ENCODE measurements at regions not wholly inside any gene's neighbourhood (a gene's known extent, or its start where the extent isn't known, plus 50 kb on each side); places are given as distances from the start of the nearest gene placed in this dataset.

GRCh38 chr22:49015993-49016908 lies 811.4 kb downstream of the BRD1 start:
- no TSS peak for BruUV-seq (replicated peaks)
- ChIA-PET POLR2A (no interaction called here), CTCF (ENCODE audit: low intra/inter-chr PET ratio, low total read pairs) (no interaction called here)
- in situ Hi-C loops (cut with HindIII; ENCODE audit: extremely low pct_ligation_motif_present, low pct_unique_long_range_greater_than_20kb), result no loop called here
- FAIRE-seq (no peak), DNase-seq (ENCODE audit: low spot score) (peak; percentile 27), ATAC-seq (no peak)
- H3K79me2 ChIP-seq (ENCODE audit: insufficient read depth, low read length), result no peaks in the 10 kb centered on the region
- H3K27ac ChIP-seq (ENCODE audit: extremely low read length, insufficient read depth, low read length), result no peak overlapping the region
- H4K20me1 ChIP-seq (ENCODE audit: insufficient read depth, low read length), result no peaks in the 10 kb centered on the region
- no peaks in the 10 kb centered on the region for H3K36me3 ChIP-seq (replicated peaks in 1 of 2; ENCODE audit: control insufficient read depth in 1 of 2, insufficient read depth in 2 of 2, low read length in 2 of 2)
- H2AFZ ChIP-seq (ENCODE audit: low read length), result no peak overlapping the region
- 21% methylated on average over 21 of the region's 26 CpGs for WGBS (ENCODE audit: low lambda C conversion rate)
- H3K4me2 ChIP-seq (ENCODE audit: low read depth, low read length), result no peak overlapping the region; the same call in 1 of the 2 replicates
- H3K9ac ChIP-seq (ENCODE audit: insufficient read depth, low read depth, low read length), result no peak overlapping the region
- peaks cover 7 to 80% of the 10 kb centered on the region in 2 experiments; a peak in 4 of 5 replicates for H3K27me3 ChIP-seq (ENCODE audit: control insufficient read depth in 1 of 2, insufficient read depth in 2 of 2, low read length in 2 of 2)
- H3K9me3 ChIP-seq (ENCODE audit: low read length), result no peaks in the 10 kb centered on the region
- no peak overlapping the region for H3K4me3 ChIP-seq (replicated peaks in 1 of 3; ENCODE audit: insufficient read depth in 1 of 3, low read depth in 2 of 3, low read length in 3 of 3)
- H3K4me1 ChIP-seq (ENCODE audit: insufficient read depth, low read length), result peaks cover 17% of the 10 kb centered on the region
- intact Hi-C loops (cut with micrococcal nuclease; ENCODE audit: unreplicated experiment), result no loop called here
- peak; percentile 52 for TF ChIP-seq BCL6 (CRISPR knock-in tag; IDR thresholded peaks at IDR 0.05)
- no peak for TF ChIP-seq ZNF501 (CRISPR knock-in tag; IDR thresholded peaks at IDR 0.05)
- TF ChIP-seq, protein P1, sequence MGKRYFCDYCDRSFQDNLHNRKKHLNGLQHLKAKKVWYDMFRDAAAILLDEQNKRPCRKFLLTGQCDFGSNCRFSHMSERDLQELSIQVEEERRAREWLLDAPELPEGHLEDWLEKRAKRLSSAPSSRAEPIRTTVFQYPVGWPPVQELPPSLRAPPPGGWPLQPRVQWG (CRISPR knock-in tag; IDR thresholded peaks at IDR 0.05; ENCODE audit: borderline replicate concordance, low read depth), result no peak
- no peak for TF ChIP-seq SP5 (CRISPR knock-in tag; IDR thresholded peaks at IDR 0.05; ENCODE audit: borderline replicate concordance, low read depth)
- TF ChIP-seq GPBP1L1 (CRISPR knock-in tag; IDR thresholded peaks at IDR 0.05), result no peak
- TF ChIP-seq, protein P2, sequence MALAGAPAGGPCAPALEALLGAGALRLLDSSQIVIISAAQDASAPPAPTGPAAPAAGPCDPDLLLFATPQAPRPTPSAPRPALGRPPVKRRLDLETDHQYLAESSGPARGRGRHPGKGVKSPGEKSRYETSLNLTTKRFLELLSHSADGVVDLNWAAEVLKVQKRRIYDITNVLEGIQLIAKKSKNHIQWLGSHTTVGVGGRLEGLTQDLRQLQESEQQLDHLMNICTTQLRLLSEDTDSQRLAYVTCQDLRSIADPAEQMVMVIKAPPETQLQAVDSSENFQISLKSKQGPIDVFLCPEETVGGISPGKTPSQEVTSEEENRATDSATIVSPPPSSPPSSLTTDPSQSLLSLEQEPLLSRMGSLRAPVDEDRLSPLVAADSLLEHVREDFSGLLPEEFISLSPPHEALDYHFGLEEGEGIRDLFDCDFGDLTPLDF (CRISPR knock-in tag; IDR thresholded peaks at IDR 0.05), result no peak
- peak; percentile 48; the same call in 1 of the 2 replicates for TF ChIP-seq PITX1 (CRISPR knock-in tag; IDR thresholded peaks at IDR 0.05)
- no peak for TF ChIP-seq SOX6 (IDR thresholded peaks at IDR 0.05)
- TF ChIP-seq SOX6 (CRISPR knock-in tag; IDR thresholded peaks at IDR 0.05), result peak; percentile 50
- TF ChIP-seq SOX5 (CRISPR knock-in tag; IDR thresholded peaks at IDR 0.05; ENCODE audit: borderline replicate concordance), result peak; percentile 86
- TF ChIP-seq PHF5A (CRISPR knock-in tag; IDR thresholded peaks at IDR 0.05; ENCODE audit: low read depth, unreplicated experiment), result no peak
- no peak for TF ChIP-seq ZNF230 (CRISPR knock-in tag; IDR thresholded peaks at IDR 0.05)
- no peak for TF ChIP-seq SETDB1 (CRISPR knock-in tag; IDR thresholded peaks at IDR 0.05; ENCODE audit: borderline replicate concordance)
- TF ChIP-seq REST (IDR thresholded peaks at IDR 0.05; ENCODE audit: borderline replicate concordance in 1 of 2, low read depth in 1 of 2, low read length in 2 of 2), result no peak
- no peak for TF ChIP-seq ZNF468 (CRISPR knock-in tag; IDR thresholded peaks at IDR 0.05)

Data from HepG2 (cell line).